ENCODE measurements at regions not wholly inside any gene's neighbourhood (a gene's known extent, or its start where the extent isn't known, plus 50 kb on each side); places are given as distances from the start of the nearest gene placed in this dataset.

DNA sequence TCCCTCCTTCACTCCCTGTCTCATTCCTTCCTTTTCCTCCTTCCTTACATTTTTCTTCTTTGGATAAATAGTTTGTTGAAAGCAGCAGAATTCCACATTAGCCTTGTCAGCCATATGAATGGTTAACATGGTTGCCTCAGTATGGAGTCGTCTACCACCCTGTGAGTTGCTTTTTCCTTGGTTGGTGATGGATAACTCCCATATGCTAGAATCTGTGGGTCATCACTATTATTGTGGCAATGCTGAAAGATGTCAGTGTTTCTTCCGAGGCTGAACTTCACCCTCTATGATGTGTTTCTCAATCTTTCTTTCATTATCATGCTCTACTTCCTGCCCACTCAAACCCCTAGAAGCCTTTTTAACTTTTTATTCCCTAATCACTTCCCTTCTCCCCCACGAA lies 481.8 kb upstream of the KCNMB2 start:
- DNase-seq (ENCODE audit: low read depth) = no peak
- no peak overlapping the region for H3K4me3 ChIP-seq (ENCODE audit: low read length)
- TF ChIP-seq, protein P1, sequence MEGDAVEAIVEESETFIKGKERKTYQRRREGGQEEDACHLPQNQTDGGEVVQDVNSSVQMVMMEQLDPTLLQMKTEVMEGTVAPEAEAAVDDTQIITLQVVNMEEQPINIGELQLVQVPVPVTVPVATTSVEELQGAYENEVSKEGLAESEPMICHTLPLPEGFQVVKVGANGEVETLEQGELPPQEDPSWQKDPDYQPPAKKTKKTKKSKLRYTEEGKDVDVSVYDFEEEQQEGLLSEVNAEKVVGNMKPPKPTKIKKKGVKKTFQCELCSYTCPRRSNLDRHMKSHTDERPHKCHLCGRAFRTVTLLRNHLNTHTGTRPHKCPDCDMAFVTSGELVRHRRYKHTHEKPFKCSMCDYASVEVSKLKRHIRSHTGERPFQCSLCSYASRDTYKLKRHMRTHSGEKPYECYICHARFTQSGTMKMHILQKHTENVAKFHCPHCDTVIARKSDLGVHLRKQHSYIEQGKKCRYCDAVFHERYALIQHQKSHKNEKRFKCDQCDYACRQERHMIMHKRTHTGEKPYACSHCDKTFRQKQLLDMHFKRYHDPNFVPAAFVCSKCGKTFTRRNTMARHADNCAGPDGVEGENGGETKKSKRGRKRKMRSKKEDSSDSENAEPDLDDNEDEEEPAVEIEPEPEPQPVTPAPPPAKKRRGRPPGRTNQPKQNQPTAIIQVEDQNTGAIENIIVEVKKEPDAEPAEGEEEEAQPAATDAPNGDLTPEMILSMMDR (conservative IDR thresholded peaks at IDR 0.05; ENCODE audit: low read length) = no peak

DNA sequence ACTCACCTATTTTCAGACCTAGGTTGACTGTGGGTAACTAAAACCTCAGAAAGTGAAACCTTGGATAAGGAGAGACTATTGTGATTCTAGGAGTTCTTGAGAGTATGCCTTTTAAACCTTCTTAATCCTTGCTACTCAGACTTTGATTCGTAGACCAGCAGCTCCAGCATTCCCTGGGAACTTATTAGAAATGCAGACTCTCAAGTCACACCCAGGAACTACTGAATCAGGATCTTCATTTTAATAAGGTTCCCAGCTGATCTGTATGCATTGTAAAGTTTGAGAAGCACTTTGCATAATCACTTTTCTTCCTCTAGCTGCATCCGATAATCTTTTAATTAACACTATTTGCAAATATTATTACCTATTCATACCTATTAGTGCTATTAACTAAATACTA lies 480.3 kb upstream of the KCNMB2 start:
- no peak overlapping the region for H3K4me3 ChIP-seq (ENCODE audit: low read length)
- no peak for DNase-seq (ENCODE audit: low read depth)
- TF ChIP-seq, protein P1 (conservative IDR thresholded peaks at IDR 0.05; ENCODE audit: low read length) = no peak

DNA sequence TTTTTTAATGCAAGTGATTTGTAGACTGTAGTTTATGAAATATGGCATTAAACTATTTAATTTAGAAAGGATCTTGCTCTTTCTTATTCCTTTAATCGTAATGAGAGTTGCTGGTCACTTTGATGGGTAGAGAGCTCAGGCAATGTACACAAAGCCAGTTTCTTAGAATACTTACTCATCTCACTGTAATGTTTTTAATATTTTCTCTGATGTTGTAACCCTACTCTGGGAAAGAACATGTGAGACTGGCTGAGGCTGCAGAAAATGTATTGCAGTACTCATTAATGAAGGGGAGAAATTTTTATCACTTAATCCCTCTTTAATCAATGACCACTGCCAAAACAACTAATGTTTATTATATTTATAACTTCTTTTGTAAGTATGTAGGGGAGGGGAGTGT lies 479.4 kb upstream of the KCNMB2 start:
- TF ChIP-seq, protein P1 (conservative IDR thresholded peaks at IDR 0.05; ENCODE audit: low read length) = no peak
- peak; percentile 31 for DNase-seq (ENCODE audit: low read depth)
- H3K4me3 ChIP-seq (ENCODE audit: low read length) = no peak overlapping the region

DNA sequence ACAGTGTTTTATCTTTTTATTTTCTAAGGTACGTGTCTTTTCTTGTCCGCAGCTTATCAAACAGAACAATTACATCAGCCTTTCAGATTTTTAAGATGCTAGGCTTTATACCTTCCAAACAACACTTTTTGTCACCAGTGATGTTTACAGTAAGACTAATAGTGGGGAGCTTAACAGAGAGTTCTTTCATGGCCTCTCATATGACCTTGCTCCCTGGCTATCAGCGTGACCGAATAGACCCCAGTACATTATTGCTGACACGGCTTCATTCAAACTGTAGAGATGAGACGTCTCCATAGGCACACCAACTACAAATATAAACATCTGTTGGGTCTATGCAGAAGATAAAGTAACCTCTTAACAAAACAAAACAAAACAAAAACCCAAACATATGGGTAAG lies 477.6 kb upstream of the KCNMB2 start:
- DNase-seq (ENCODE audit: low read depth) = no peak
- TF ChIP-seq, protein P1 (conservative IDR thresholded peaks at IDR 0.05; ENCODE audit: low read length) = no peak
- H3K4me3 ChIP-seq (ENCODE audit: low read length) = no peak overlapping the region

DNA sequence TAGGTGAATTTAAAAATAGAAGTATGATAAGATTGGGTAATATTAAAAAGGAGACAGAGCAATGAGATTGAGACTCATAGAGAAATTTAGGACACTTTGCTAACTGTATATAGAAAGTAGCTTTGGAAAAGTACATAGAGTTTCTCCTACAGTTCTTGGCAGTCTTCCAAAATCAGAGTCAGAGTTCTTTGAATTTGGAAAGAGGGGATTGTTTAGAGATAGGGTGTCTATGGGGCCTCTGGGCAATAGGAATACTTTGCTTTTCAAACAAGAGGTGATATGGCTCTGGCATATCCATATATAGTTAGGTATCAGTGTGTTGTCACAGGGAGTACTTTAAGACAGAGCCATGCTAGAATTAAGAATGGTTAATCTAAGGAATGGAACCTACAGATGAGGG lies 477.1 kb upstream of the KCNMB2 start:
- TF ChIP-seq, protein P1 (conservative IDR thresholded peaks at IDR 0.05; ENCODE audit: low read length) = no peak
- no peak overlapping the region for H3K4me3 ChIP-seq (ENCODE audit: low read length)
- no peak for DNase-seq (ENCODE audit: low read depth)

DNA sequence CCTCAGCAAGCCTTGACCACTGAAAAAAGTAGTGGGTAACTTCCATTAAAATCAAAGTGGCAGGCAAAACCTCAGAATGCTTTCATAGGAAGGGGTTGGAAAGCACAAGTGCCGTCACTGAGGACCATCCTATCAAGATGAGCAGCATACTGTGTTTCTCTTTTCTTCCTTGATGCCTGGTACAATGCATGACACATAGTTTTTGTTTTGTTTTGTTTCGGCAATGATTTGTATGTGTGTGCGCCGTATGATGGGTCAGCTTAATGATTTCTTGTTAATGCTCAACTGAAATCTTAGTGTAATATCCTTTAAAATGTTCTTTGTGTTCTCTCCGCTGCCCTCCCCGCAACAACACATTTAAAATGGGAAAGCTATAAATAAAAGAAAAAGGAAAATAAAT lies 476.4 kb upstream of the KCNMB2 start:
- H3K4me3 ChIP-seq (ENCODE audit: low read length) = peak overlapping the region; percentile 1; the same call in 1 of the 2 replicates
- TF ChIP-seq, protein P1 (conservative IDR thresholded peaks at IDR 0.05; ENCODE audit: low read length) = no peak
- DNase-seq (ENCODE audit: low read depth) = peak; percentile 52

DNA sequence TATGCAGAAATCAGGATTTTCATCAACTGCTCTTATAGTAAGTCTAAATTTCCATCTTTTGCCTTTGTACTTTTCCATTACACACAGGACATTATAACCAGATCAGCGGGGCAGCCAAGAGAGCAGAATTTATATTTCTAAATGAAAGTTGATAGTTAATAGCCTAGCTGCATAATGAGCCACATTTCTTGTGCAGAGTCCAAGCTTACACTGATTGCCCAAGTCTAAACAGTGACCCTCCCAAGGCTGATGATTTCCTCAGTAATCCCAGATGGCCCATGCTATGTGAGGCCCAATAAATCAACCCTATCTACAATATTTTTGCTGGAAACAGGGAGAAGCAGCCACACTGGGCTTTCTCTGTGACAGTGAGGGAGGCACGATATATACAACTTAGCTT lies 475.8 kb upstream of the KCNMB2 start:
- peak; percentile 93 for DNase-seq (ENCODE audit: low read depth)
- TF ChIP-seq, protein P1 (conservative IDR thresholded peaks at IDR 0.05; ENCODE audit: low read length) = no peak
- no peak overlapping the region for H3K4me3 ChIP-seq (ENCODE audit: low read length)

Measured in AG10803 (cell line).